HepG2 (cell line): ENCODE measurements at regions not wholly inside any gene's neighbourhood (a gene's known extent, or its start where the extent isn't known, plus 50 kb on each side); places are given as distances from the start of the nearest gene placed in this dataset.
A peak's percentile ranks its signal among the peaks of the same experiment; 100 is the strongest.

ENCODE experiments used
- FOXK1 ChIP-seq: sonication (generic); formaldehyde crosslinking; IDR thresholded peaks from 2 replicates; pipeline ENCODE4 v1.4.0; 2020; ENCODE audit warnings: low read depth, missing genetic modification reagents, borderline replicate concordance
- HMG20B ChIP-seq: conservative IDR thresholded peaks from 2 replicates; pipeline ENCODE4 v1.6.1; 2016; ENCODE audit warnings: missing genetic modification reagents, missing compliant biosample characterization
- JDP2 ChIP-seq: sonication (generic); formaldehyde crosslinking; IDR thresholded peaks from 2 replicates; pipeline ENCODE4 v1.8.1; 2022; ENCODE audit warnings: missing genetic modification reagents, borderline replicate concordance
- POLR2AphosphoS5 ChIP-seq: IDR thresholded peaks from 2 replicates; pipeline ENCODE4 v1.6.1; 2012; ENCODE audit warnings: low read depth, low read length
- SOX13 ChIP-seq, 3 experiments: fragments of 450-650 bp in 1 of 3; sonication (generic) in 1 of 3; formaldehyde crosslinking in 1 of 3; IDR thresholded peaks in 2 of 3; conservative IDR thresholded peaks in 1 of 3; 2 replicates each; pipeline versions ENCODE4 v1.5.0 to v1.6.1; 2016 to 2020; ENCODE audit warnings: antibody characterized with exemption in 1 of 3, mild to moderate bottlenecking in 1 of 3, missing compliant biosample characterization in 1 of 3, missing genetic modification reagents in 1 of 3, moderate library complexity in 1 of 3
- SP5 ChIP-seq: IDR thresholded peaks from 2 replicates; pipeline ENCODE4 v1.6.1; 2016; ENCODE audit warnings: low read depth, borderline replicate concordance
- TBL1XR1 ChIP-seq: fragments of 150-350 bp; IDR thresholded peaks from 2 replicates; pipeline ENCODE4 v1.6.1; 2014; ENCODE audit warnings: borderline replicate concordance, low read length; ENCODE audit not compliant: partially characterized antibody
- U2AF2 ChIP-seq: fragments of 200-400 bp; formaldehyde crosslinking; IDR thresholded peaks from 2 replicates; pipeline ENCODE4 v1.6.1; 2017; ENCODE audit warnings: low read depth, mild to moderate bottlenecking, low read length
- ZFAT ChIP-seq: sonication (generic); formaldehyde crosslinking; conservative IDR thresholded peaks from 2 replicates; pipeline ENCODE4 v1.8.1; 2023; ENCODE audit warnings: missing genetic modification reagents, inconsistent platforms
- ZNF225 ChIP-seq: sonication (generic); formaldehyde crosslinking; IDR thresholded peaks from 2 replicates; pipeline ENCODE4 v1.4.0; 2020; ENCODE audit warnings: mild to moderate bottlenecking, missing genetic modification reagents
- ZNF282 ChIP-seq: fragments of 450-650 bp; IDR thresholded peaks from 2 replicates; pipeline ENCODE4 v1.6.1; 2018; ENCODE audit not compliant: partially characterized antibody
- ZNF44 ChIP-seq: sonication (generic); formaldehyde crosslinking; IDR thresholded peaks from 2 replicates; pipeline ENCODE4 v1.5.1; 2020; ENCODE audit warnings: mild to moderate bottlenecking, missing genetic modification reagents
- ZNF615 ChIP-seq: sonication (generic); formaldehyde crosslinking; IDR thresholded peaks from 2 replicates; pipeline ENCODE4 v1.5.0; 2020; ENCODE audit warnings: mild to moderate bottlenecking, missing genetic modification reagents, borderline replicate concordance
- TF ChIP-seq, protein P1 (sequence below): sonication (generic); formaldehyde crosslinking; IDR thresholded peaks from 2 replicates; pipeline ENCODE4 v1.4.0; 2020; ENCODE audit warnings: missing genetic modification reagents, borderline replicate concordance
- TF ChIP-seq, protein P2 (sequence below), 2 experiments: sonication (generic) in 1 of 2; formaldehyde crosslinking in 1 of 2; IDR thresholded peaks; 2 replicates each; pipeline versions ENCODE4 v1.6.1 to v1.9.0; 2014 to 2022; ENCODE audit warnings: antibody characterized with exemption in 1 of 2, borderline replicate concordance in 1 of 2, inconsistent platforms in 1 of 2, low read depth in 1 of 2, missing genetic modification reagents in 1 of 2
- TF ChIP-seq, protein P3 (sequence below): sonication (generic); formaldehyde crosslinking; IDR thresholded peaks from 2 replicates; pipeline ENCODE4 v1.5.0; 2020; ENCODE audit warnings: mild to moderate bottlenecking, missing genetic modification reagents, borderline replicate concordance
- TF ChIP-seq, protein P4 (sequence below): sonication (generic); formaldehyde crosslinking; IDR thresholded peaks from 2 replicates; pipeline ENCODE4 v1.8.0; 2022; ENCODE audit warnings: mild to moderate bottlenecking, missing genetic modification reagents

DNA sequence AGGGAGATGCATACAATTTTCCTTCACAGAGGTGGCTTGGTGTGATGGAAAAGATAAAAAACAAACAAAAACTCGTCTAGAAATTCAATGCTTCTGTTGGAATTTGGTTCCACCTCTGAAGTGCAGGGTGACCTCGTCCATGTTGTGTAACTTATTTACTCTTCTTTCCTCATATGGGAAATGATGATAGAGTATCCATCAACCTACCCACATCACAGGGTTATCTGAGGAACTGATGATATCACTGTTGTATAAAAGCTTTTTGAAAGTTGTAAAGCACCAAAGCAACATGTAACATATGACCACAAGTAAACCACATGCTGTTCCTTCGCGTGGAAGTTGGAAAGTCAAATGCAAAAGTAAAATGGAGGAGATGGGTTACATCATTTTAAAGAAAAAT, 212.0 kb upstream of the SGK1 start (continued):
- no peak for TF ChIP-seq SP5
- peak; percentile 58 for TF ChIP-seq SOX13 (IDR thresholded peaks at IDR 0.05)
- peak in 1 of 2 experiments; percentile 90; a peak in 2 of 4 replicates for TF ChIP-seq SOX13 (CRISPR knock-in tag; conservative IDR thresholded peaks at IDR 0.05 in 1 of 2, IDR thresholded peaks at IDR 0.05 in 1 of 2)
- TF ChIP-seq JDP2 (CRISPR knock-in tag), result no peak
- peak; percentile 79; the same call in 1 of the 2 replicates for TF ChIP-seq HMG20B (CRISPR knock-in tag)
- TF ChIP-seq, protein P1, sequence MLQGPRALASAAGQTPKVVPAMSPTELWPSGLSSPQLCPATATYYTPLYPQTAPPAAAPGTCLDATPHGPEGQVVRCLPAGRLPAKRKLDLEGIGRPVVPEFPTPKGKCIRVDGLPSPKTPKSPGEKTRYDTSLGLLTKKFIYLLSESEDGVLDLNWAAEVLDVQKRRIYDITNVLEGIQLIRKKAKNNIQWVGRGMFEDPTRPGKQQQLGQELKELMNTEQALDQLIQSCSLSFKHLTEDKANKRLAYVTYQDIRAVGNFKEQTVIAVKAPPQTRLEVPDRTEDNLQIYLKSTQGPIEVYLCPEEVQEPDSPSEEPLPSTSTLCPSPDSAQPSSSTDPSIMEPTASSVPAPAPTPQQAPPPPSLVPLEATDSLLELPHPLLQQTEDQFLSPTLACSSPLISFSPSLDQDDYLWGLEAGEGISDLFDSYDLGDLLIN (CRISPR knock-in tag), result no peak
- no peak for TF ChIP-seq TBL1XR1
- TF ChIP-seq ZFAT (CRISPR knock-in tag), result no peak
- TF ChIP-seq, protein P2, sequence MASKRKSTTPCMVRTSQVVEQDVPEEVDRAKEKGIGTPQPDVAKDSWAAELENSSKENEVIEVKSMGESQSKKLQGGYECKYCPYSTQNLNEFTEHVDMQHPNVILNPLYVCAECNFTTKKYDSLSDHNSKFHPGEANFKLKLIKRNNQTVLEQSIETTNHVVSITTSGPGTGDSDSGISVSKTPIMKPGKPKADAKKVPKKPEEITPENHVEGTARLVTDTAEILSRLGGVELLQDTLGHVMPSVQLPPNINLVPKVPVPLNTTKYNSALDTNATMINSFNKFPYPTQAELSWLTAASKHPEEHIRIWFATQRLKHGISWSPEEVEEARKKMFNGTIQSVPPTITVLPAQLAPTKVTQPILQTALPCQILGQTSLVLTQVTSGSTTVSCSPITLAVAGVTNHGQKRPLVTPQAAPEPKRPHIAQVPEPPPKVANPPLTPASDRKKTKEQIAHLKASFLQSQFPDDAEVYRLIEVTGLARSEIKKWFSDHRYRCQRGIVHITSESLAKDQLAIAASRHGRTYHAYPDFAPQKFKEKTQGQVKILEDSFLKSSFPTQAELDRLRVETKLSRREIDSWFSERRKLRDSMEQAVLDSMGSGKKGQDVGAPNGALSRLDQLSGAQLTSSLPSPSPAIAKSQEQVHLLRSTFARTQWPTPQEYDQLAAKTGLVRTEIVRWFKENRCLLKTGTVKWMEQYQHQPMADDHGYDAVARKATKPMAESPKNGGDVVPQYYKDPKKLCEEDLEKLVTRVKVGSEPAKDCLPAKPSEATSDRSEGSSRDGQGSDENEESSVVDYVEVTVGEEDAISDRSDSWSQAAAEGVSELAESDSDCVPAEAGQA (IDR thresholded peaks at IDR 0.05; ENCODE audit: low read depth), result 0 out of 2 replicates have a peak, but pooled peaks have one; percentile 41
- TF ChIP-seq, protein P2 (CRISPR knock-in tag; IDR thresholded peaks at IDR 0.05; ENCODE audit: borderline replicate concordance), result no peak; the same call in 1 of the 2 replicates
- TF ChIP-seq, protein P3, sequence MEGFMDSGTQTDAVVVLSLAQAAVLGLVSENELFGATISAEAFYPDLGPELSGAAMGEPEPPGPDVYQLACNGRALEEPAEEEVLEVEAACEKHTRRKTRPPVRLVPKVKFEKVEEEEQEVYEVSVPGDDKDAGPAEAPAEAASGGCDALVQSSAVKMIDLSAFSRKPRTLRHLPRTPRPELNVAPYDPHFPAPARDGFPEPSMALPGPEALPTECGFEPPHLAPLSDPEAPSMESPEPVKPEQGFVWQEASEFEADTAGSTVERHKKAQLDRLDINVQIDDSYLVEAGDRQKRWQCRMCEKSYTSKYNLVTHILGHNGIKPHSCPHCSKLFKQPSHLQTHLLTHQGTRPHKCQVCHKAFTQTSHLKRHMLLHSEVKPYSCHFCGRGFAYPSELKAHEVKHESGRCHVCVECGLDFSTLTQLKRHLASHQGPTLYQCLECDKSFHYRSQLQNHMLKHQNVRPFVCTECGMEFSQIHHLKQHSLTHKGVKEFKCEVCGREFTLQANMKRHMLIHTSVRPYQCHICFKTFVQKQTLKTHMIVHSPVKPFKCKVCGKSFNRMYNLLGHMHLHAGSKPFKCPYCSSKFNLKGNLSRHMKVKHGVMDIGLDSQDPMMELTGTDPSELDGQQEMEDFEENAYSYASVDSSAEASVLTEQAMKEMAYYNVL (CRISPR knock-in tag), result peak; percentile 91
- TF ChIP-seq U2AF2, result no peak
- no peak for TF ChIP-seq POLR2AphosphoS5
- no peak for TF ChIP-seq ZNF615 (CRISPR knock-in tag)
- TF ChIP-seq ZNF225 (CRISPR knock-in tag), result no peak
- no peak for TF ChIP-seq ZNF282
- no peak for TF ChIP-seq ZNF44 (CRISPR knock-in tag)
- TF ChIP-seq FOXK1 (CRISPR knock-in tag), result peak; percentile 83
- TF ChIP-seq, protein P4, sequence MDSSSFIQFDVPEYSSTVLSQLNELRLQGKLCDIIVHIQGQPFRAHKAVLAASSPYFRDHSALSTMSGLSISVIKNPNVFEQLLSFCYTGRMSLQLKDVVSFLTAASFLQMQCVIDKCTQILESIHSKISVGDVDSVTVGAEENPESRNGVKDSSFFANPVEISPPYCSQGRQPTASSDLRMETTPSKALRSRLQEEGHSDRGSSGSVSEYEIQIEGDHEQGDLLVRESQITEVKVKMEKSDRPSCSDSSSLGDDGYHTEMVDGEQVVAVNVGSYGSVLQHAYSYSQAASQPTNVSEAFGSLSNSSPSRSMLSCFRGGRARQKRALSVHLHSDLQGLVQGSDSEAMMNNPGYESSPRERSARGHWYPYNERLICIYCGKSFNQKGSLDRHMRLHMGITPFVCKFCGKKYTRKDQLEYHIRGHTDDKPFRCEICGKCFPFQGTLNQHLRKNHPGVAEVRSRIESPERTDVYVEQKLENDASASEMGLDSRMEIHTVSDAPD (CRISPR knock-in tag), result no peak; the same call in 1 of the 2 replicates
